NOMO-1 treated with dmso at 0.1 percent for 144 hours (cell line): ENCODE measurements at regions not wholly inside any gene's neighbourhood (a gene's known extent, or its start where the extent isn't known, plus 50 kb on each side); places are given as distances from the start of the nearest gene placed in this dataset.

Experiments
- DNase-seq: peaks from one replicate; lab custom pipeline; 2025; ENCODE audit not compliant: unreplicated experiment; lab: John Stamatoyannopoulos, UW

DNA sequence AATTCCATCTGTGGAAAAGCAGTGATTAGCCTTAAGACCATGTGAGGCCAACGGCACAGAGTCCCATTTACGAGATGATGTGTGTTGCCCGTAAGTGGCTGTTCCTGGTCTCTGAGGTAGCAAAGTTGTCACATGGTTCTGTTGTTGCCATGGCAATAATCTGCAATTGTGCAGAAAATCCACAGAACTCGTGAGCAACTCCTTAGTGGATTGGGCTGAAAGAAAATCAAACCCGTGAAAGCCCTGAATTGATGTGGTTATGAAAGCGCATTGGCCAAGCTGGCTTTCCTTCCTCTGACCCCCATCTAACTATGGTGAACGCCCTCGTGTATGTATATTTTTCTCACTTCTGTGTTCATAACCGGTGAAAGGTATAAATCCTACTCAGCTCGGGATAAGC, 614.7 kb downstream of the EBF1 start:
- no peak for DNase-seq

DNA sequence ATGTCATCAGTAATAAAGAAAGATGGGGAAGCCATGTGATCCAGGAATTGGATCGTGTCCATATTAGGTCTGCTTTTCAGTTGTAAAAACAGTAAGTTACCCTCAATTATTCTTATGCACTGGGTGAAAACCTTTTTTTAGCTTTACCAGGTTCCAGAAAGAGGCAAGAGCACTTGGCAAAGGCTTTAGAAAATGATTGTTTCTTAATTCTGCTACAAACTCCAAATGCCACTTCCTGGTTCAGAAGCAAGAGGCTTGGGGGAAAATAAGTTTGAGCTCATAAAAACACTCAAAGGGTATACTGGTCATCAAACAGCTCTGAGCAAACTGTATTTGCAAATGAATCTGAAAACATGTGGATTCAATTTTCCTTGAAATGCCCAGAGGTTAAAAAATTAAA, 615.6 kb downstream of the EBF1 start:
- no peak for DNase-seq

DNA sequence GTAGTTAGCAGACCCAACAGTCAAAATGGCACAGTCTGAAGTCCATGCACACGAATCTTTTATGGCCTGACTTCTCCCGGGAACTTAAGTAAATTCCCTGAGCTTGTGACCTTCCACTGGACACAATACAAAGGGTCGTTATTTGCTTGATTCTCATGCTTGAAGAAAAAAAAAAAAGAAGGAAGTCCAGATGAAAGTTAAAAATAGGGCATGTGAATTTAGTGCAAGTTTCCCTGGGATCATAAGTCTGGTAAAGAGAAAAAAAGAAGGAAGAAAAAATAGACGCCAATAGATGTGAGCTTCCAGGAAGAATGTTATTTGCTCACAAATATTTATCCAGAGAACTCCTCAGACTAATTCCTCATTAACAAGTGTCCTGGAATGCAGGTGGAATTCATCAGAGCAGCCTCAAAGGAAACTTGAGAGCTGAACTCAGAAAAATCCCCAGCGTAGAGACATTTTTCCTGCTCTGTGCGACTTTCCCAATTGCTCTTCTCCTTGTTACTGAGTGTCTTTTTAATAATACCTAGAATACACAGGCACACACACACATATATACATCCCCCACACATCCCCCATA, 616.3 kb downstream of the EBF1 start:
- DNase-seq, result no peak

DNA sequence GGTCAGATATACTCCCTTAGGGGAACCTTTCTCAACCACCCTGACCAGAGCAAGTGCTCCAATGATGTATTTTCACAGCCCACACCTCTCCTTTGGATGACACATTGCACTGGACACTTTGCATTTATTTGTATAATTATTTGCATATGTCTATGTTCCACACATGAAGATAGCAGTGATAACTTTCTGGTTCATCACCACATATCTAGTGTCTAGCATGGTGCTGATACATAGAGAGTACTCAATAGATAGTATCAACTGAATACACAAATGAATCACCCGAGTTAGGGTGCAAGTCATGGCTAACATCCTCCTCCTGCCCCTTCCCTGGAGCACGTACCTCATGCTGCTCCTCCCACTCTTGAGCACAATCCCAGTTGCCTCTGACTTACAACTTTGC, 617.6 kb downstream of the EBF1 start:
- DNase-seq, result no peak

DNA sequence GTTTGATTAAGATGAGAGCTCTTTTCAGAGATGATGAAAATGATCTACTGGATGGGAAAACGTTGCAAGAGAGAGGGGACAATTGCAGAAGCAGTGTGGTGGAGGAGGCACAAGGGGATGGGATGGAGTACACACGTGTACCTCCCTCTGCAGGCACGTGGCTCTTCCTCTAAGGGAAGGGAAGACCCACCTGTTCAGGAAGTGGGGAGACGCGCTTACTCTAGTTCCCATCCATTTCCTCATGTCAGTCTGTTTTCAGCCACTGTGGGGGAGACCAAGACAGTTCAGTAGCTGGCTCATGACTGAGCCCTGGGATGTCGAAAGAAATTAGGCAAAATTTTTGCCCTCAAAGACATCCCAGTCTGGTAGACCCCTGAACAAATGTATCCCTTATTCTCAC, 619.2 kb upstream of the CLINT1 start:
- no peak for DNase-seq

DNA sequence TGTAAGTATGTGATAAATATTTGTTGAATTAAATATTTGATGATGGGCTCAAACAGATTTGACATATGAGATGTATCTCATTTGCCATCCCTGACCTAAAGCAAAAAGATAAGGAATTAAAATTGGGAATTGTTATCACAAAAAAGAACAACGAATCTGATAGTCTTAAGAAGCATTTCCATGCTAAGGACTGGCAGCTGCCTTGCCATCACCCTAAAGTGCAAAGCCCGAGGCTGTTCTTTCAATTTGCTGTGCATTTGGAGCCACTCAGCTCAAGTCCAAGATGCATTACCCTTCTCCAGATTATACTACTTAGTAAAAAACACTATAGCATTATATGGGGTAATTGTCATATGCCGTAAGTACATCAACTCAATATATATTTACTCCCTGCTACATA, 618.3 kb upstream of the CLINT1 start:
- no peak for DNase-seq

DNA sequence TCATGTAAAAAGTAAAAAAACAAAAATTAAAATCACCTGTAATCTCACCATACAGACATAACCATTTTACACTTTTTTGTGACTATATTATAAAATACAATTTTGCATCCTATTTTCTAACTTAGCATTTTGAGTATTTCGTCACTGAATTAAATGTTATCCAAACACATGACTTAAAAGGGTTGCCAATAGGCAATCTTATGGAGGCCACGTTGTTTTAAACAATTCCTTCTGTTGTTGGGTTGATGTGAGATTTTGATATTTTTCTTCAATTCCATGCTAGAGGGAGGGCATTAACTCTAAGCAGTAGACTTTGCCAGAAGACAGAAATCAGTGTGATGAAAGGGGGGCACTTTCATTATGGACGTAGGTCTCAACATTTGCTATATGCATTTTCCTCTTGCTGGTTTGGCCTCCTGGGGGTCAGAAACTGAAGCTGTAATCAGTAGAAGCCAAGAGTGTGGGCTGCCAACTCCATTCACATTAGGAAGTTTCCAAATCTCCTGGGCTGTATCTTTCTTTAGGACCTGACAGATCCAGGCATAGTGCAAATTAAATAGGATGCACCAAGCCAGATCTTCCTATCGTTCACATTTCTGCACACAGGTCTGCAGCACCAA, 614.2 kb upstream of the CLINT1 start:
- no peak for DNase-seq

DNA sequence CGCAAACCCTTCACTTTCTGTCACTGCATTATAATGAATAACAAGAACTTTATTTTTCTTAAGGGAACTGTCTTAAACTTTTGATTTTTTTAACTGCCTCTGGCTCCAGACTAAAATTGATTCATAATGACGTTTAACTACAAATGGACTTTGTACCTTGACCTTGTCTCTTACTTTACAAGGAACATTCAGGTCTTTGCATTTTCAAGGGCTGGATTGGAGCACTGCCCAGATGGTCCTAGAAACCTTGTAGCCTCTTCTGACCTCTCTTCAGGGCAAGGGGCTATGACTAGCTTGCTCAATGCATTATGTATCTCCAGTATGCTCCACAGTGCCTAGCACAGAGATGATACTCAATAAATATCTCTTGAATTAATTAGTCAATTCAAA, 612.6 kb upstream of the CLINT1 start:
- DNase-seq, result no peak

DNA sequence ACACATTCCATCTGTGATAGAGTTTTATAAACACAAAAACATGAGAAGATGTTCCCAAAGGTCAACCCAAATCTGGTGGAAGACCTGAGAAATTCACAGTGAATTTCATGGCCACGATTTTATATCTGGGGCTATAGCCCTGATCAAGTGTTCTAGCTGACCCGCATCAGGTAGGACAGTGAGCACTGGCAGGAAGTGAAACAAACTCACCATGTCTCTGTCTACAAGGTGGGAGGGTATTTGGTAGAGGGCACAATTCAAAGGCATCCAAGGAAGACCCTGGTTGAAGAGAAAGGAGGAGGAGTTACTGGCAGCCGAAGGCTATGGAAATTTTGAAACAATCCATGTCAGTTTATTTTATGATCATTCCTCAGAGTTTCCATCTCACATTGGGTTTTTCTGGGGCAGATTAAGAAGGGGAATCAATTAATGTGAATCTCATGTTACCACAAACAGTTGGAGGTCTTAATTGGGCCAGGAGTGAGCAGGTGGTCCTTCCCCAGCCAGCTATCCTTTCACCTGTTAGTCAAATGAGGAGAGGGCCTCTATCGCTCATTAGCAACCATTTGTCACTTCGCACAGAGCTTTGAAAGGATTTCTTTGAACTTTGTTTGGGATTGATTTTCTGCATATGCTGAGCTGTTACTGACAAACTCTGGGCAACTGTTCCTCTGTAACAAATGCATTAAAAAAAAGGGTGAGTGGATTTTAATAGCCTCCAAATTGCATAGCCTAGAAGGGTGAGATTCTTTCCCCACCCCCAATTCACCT, 612.0 kb upstream of the CLINT1 start:
- no peak for DNase-seq

DNA sequence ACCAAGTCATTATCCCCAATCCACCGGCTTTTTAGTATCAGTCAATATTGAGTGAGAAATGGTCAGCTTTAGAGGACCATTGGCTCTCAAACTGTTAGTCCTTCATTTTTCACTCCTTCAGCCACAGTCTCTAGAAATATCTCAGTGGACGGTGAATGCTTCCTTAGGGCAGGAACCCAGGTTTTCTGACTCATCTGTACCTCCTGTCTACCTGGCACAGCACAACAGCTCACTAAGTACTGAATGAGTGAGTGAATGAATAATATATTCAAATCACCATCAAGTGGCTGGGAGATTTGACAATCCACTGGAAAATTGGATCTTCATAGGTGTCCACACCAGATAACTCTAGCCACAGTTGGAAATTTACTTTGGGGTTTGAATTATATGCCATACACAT, 609.5 kb upstream of the CLINT1 start:
- no peak for DNase-seq

DNA sequence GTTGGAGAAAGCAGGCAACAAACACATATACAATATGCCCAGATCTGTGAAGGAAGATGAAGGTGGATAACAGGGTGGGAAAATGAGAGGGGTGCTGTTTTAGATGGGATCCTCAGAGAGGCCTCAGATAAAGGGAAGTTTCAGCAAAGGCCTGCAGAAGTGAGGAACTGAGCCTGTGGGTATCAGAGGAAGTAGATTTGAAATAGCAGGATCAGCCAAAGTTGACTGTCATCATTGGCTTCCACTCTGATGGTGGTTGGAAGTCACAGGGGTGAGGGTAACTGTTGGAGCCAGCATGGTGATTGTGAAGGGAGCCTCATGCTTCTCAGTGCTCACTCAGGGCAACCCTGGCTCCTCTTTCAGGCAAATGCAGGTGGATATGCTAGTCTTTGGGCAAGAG, 607.2 kb upstream of the CLINT1 start:
- DNase-seq, result peak; percentile 27

DNA sequence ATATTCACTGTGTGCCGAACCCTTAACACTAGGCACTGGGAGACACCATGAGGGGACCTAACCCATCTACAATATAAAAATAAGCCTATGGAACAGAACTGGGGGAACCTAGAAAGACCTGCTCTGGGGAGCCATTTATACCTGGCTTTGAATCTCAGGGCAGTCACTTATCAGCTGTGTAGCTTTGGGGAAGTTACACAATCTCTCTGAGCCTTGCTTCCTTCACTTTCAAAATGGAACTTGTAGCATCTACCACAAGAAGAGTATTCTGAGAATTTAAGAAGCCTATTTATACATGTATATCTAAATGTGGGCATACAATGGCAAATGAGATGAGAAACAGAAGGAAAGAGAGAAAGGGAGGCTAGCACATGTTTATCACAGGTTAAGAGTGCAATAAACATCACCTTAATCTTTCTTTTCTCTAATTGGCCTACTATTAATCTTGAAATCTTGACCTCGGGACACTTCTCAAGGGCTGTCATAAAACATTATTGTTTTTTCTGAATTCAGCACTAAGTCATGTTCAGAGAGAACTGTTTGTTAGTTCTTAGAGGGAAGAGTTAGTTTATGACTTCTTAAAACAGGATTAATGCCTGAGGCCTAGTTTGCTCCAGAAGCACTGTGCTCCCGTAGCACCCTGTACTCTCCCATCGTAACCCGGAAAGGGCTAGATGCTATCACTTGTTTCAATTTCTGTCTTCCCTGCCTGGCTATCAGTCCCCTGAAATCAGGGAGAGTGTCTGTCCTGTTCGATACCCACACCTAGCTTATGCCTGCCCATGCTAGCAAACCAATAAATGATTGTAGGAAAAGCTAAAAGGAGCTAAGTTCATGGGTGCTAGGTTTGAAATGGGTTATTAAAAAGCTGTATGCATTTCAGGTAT, 606.4 kb upstream of the CLINT1 start:
- DNase-seq, result no peak

DNA sequence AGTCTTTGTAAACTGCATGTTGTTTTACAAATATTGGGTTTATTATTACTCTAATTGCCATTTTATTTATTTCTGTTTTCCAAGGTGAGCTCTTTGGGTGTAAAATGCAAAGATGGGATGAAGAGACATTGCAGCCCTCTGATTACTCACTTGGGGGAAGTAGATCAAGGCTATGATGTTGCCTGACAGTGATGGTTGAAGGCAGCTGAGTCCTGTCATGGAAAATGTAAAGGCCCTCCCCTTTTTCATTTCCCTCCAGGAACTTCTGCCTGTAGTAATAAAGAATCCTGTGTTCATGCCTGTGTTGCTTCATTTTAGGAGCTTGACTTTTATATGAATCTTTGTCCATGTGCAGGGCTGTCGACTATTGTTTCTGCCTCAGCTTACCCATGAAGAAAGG, 605.4 kb upstream of the CLINT1 start:
- no peak for DNase-seq

DNA sequence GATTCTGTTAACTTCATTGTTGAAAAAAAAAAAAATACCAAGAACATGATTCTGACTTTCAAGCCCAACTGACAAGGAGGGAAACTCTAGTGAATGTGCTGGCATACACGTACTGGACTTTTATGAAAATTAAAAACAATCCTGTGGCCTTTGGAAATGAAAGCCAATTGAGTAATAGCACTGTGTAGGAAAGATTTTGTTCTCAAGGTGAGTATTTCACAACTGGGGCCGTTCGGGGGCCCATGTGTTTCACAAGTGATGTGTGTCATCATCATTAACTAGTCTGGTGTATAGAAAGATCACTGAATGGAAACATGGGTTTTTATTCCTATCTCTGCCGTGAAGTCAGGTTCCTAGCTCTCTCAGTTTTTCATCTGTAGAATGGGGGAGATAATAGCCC, 605.0 kb upstream of the CLINT1 start:
- DNase-seq, result peak; percentile 58

DNA sequence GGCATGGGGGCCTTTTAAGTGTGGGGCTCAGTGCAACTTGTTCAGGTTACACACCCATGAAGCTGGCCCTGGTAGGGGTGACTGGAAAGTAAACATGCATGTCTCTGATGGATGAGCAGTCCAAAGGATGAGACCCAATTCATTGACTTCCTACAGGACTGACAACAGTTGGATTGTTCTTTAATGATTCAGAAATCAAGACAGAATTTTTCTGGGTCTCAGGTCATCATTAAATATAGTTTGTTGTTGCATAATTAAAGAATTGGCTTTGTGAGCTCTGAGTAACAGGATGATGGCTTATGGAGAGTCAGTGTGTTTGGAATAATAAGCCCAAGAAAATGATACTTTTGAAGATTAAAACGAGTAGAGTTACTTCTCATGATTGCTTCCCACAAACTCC, 604.2 kb upstream of the CLINT1 start:
- no peak for DNase-seq

DNA sequence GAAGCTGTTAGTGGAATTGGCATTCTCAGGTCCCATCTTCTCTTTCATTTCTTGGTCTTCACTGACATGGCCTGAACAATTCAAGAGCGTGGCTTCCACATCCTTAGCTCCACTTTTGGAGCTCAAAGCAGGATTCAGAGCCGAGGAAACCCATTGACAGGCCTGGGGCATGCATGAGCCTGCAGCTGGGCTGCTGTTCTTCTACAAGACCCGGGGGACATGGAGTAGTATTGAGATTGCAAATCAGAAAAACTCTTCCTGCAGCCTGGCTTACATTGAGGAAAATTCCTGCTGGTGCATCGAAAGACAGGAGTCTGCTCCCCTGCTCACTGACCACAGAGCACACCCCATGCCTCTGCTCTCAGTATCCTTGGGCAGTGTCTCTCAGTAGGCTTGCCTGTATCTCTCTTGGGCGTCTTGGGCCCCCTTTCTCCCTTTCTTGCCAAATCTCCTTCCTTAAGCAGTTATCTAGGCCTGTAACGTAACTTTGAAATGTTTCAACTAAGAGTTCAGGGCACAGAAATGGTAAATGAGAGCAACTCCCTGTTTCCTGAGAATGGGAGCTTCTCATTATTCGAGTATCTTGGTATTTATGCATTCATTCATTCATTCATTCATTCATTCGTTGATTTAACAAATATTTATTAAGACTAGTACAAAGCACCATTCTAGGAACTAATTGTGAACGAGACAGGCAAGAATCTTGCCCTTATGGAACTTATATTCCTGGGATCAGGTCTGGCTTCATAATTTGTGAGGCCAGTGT, 603.6 kb upstream of the CLINT1 start:
- no peak for DNase-seq

DNA sequence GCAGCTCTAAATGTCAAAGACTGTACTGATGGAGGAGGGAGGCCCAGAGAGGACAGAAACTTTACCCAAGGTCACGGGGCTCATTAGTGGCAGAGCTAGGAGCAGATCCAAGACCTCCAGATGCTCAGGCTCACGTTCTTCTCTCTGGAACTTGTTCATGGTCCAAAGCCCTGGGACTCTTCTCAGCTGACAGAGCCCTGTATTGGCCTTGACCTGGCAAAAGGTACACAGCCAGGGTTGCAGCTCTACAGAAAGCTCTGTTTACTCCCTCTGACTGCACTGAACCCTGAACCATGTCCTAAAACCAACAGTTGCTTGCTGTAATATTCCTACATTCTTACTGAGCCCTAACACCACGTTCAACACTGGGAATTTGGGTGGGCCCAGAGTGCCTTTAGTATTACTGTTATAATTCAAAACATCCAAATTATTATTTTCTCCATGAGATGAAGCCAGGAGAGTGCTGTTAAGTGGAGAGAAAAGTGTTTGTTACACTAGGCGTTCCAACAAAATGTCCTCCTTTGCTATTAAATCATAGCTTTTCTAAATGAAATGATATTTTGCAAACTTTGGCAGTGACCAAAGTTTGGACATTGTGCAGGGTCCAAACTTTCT, 602.4 kb upstream of the CLINT1 start:
- no peak for DNase-seq

DNA sequence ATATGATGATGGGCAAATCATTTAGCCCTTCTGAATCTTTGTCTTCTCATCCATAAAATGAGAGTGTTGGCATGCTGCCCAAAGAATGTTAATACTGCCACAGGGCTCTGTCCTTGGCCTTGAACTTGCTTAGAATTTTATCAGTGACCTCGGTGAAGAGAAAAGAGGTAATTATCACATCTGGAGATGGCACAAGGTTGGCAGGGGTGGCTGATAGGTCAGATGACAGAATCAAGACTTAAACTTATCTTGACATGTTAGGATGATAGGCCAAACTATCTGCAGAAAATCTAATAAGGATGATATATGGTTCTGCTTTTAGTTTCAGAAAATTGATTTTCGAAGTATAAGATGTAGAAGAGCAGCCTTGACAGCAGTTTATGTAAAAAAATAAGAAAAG, 599.1 kb upstream of the CLINT1 start:
- no peak for DNase-seq

DNA sequence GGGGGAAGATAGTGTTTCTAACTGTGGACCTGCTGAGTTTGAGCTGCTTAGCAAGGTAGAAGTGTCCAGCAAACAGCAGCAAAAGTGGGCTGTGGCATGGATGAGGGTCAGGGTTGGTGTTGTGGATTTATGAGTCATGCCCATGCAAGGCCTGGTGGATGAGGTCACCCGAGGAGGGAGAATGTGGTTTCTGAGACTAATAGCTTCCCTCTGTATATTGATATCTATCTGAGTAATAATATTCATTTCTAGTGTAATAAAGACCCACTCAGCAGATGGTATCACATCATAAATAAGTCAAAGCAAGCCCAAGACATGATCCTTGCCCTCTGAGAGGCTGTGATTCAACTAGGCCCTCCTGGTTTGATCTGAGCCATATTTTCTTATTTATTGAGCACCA, 597.8 kb upstream of the CLINT1 start:
- DNase-seq, result no peak

DNA sequence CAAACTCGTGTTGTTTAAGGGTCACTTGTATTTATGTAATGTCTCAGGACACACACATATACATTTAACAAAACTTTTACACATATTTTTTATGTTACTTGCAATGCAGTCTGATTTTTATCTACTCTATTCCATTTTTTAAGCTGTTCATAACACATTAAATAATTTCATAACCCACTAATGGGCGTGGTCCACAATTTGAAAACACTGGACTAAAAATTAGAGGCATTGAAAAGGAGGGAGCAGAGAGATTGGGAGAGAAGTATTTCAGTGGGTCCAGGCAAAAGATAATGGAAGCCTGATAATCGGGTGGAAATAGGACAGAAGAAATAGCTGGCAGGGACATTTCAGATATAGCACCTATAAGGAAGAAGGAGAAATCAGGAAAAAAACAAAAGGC, 597.3 kb upstream of the CLINT1 start:
- DNase-seq, result no peak
